Kidney epithelial cell (primary cell): ENCODE measurements at regions not wholly inside any gene's neighbourhood (a gene's known extent, or its start where the extent isn't known, plus 50 kb on each side); places are given as distances from the start of the nearest gene placed in this dataset.
"Not testable (repeated sequence)": the region's sequence is repeated elsewhere in the genome, so short reads cannot be mapped to it uniquely, and the experiment has no call there.

Experiments
- DNase-seq: peaks from one replicate; pipeline ENCODE4 v3.0.0-alpha.2; 2010; ENCODE audit warnings: low read depth
- H3K27me3 ChIP-seq: 2 replicates; pipeline ENCODE4 v1.6.0; 2011; ENCODE audit warnings: low read length; ENCODE audit not compliant: control insufficient read depth, insufficient read depth
- H3K36me3 ChIP-seq: 2 replicates; pipeline ENCODE4 v1.5.1; 2011; ENCODE audit warnings: low read length; ENCODE audit not compliant: control insufficient read depth, insufficient read depth
- H3K4me3 ChIP-seq: 2 replicates; pipeline ENCODE4 v1.5.1; 2011; ENCODE audit warnings: low read depth, mild to moderate bottlenecking, control low read depth, low read length
- TF ChIP-seq, protein P1 (sequence below): IDR thresholded peaks from 2 replicates; pipeline ENCODE4 v1.5.1; 2011; ENCODE audit warnings: mild to moderate bottlenecking, moderate library complexity, low read length, control low read depth, inconsistent platforms; ENCODE audit not compliant: insufficient read depth, poor library complexity, severe bottlenecking

DNA sequence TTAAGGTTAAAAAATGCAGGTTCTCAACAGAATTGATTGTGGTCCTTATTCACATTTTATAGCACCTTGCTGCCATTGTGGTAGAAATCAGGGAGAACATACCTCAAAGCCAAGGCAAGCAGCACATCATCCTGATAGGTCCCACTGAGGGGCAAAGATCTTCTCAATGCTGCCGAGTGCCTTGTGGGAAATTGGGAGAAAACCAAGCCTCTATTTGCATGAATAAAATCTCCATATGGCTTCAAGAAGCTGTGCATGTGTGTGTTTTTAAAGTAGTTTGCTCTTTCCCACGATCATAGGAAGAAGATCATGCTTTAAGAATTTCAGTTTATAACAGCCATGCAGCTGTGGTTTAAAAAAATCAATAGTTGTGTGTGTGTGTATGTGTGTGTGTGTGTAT lies 216.9 kb upstream of the FBXL7 start:
- DNase-seq = no peak
- TF ChIP-seq, protein P1, sequence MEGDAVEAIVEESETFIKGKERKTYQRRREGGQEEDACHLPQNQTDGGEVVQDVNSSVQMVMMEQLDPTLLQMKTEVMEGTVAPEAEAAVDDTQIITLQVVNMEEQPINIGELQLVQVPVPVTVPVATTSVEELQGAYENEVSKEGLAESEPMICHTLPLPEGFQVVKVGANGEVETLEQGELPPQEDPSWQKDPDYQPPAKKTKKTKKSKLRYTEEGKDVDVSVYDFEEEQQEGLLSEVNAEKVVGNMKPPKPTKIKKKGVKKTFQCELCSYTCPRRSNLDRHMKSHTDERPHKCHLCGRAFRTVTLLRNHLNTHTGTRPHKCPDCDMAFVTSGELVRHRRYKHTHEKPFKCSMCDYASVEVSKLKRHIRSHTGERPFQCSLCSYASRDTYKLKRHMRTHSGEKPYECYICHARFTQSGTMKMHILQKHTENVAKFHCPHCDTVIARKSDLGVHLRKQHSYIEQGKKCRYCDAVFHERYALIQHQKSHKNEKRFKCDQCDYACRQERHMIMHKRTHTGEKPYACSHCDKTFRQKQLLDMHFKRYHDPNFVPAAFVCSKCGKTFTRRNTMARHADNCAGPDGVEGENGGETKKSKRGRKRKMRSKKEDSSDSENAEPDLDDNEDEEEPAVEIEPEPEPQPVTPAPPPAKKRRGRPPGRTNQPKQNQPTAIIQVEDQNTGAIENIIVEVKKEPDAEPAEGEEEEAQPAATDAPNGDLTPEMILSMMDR = no peak

GRCh38 chr5:15282611-15283010 lies 217.4 kb upstream of the FBXL7 start:
- Histone ChIP-seq H3K27me3 (no peaks in the 10 kb centered on the region), H3K36me3 (no peaks in the 10 kb centered on the region), H3K4me3 (no peak overlapping the region)
- TF ChIP-seq, protein P1 = no peak
- no peak for DNase-seq

More for the DNA sequence above, 216.9 kb upstream of the FBXL7 start:
- no peaks in the 10 kb centered on the region for H3K27me3 ChIP-seq
- no peaks in the 10 kb centered on the region for H3K36me3 ChIP-seq
- no peak overlapping the region for H3K4me3 ChIP-seq

- H3K4me3 ChIP-seq, DNase-seq, H3K36me3 ChIP-seq, H3K27me3 ChIP-seq: not testable (repeated sequence)
These were observed 228.4 kb upstream of the FBXL7 start for GRCh38 chr5:15271596-15271995.

- H3K36me3 ChIP-seq = no peaks in the 10 kb centered on the region
- no peak overlapping the region for H3K4me3 ChIP-seq
- no peak for DNase-seq
- H3K27me3 ChIP-seq = no peaks in the 10 kb centered on the region
- TF ChIP-seq, protein P1 = no peak
These were observed 232.0 kb upstream of the FBXL7 start for GRCh38 chr5:15267966-15268365.

DNA sequence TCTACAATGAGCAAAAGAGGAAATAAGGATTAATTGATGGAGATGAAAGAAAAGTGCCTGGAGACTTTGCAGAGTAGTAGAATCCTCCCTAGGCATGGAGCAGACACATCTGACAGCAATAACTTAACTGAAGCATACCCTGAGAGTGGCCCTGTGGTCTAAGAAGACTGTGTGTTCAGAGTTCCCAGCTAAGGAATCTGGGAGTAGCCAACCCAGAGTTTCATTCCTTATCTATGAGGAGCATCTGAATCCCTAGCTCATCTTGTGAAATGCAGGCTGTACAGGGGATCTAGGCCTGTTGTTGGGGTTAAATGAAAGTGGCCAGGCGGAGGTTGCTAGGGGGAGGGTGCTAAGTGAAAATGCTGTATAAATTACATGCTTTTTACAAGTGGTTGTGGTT lies 233.1 kb upstream of the FBXL7 start:
- H3K4me3 ChIP-seq = no peak overlapping the region
- H3K36me3 ChIP-seq = no peaks in the 10 kb centered on the region
- TF ChIP-seq, protein P1 = no peak
- H3K27me3 ChIP-seq = no peaks in the 10 kb centered on the region
- no peak for DNase-seq

DNA sequence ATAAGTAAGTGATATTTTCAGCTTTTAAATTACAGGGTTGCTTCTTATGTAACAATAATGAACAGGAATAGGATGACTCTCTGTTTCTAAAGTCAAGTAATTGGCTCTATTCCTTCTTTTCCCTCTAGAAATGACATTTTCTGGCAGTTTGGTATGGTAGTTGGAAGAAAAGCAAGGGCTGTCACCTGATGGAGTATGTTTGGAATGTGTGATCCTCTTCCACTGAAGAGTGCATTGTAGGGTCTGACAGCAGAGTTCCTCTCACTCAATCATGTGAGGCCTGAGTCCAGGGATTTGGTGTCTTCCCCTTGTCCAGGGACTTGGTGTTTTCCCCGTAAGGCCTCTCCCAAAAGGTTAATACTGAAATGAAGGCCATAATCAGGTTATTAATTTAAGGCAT lies 233.8 kb upstream of the FBXL7 start:
- Histone ChIP-seq H3K36me3 (no peaks in the 10 kb centered on the region), H3K27me3 (no peaks in the 10 kb centered on the region), H3K4me3 (no peak overlapping the region)
- DNase-seq = no peak
- TF ChIP-seq, protein P1 = no peak
